ENCODE measurements at regions not wholly inside any gene's neighbourhood (a gene's known extent, or its start where the extent isn't known, plus 50 kb on each side); places are given as distances from the start of the nearest gene placed in this dataset.

GRCh38 chr9:24488896-24489295, 56.8 kb downstream of the IZUMO3 start:
- no peak overlapping the region for H3K27ac ChIP-seq (ENCODE audit: low read length)
- H3K36me3 ChIP-seq (ENCODE audit: control insufficient read depth, insufficient read depth, low read length) = no peaks in the 10 kb centered on the region
- H3K27me3 ChIP-seq (ENCODE audit: control insufficient read depth, insufficient read depth, low read length) = no peaks in the 10 kb centered on the region
- no peak for DNase-seq (ENCODE audit: low read depth, low spot score)
- no peak overlapping the region for H3K4me3 ChIP-seq (ENCODE audit: low read length)
- no CpG with 5 or more reads among the region's 3 CpGs for WGBS (ENCODE audit: insufficient coverage, insufficient read length)
- no peaks in the 10 kb centered on the region for H3K9me3 ChIP-seq (ENCODE audit: control insufficient read depth, insufficient read depth, low read length)
- no peaks in the 10 kb centered on the region for H3K4me1 ChIP-seq (ENCODE audit: control insufficient read depth, insufficient read depth, low read length)

GRCh38 chr9:24487946-24488345, 57.8 kb downstream of the IZUMO3 start:
- H3K4me3 ChIP-seq (ENCODE audit: low read length) = no peak overlapping the region
- H3K9me3 ChIP-seq (ENCODE audit: control insufficient read depth, insufficient read depth, low read length) = no peaks in the 10 kb centered on the region
- H3K27me3 ChIP-seq (ENCODE audit: control insufficient read depth, insufficient read depth, low read length) = no peaks in the 10 kb centered on the region
- WGBS (ENCODE audit: insufficient coverage, insufficient read length) = no CpG with 5 or more reads among the region's 1 CpG
- H3K36me3 ChIP-seq (ENCODE audit: control insufficient read depth, insufficient read depth, low read length) = no peaks in the 10 kb centered on the region
- no peak overlapping the region for H3K27ac ChIP-seq (ENCODE audit: low read length)
- H3K4me1 ChIP-seq (ENCODE audit: control insufficient read depth, insufficient read depth, low read length) = no peaks in the 10 kb centered on the region
- DNase-seq (ENCODE audit: low read depth, low spot score) = no peak

GRCh38 chr9:24487250-24487861, 58.3 kb downstream of the IZUMO3 start:
- DNase-seq (ENCODE audit: low read depth, low spot score) = no peak
- no CpG with 5 or more reads among the region's 3 CpGs for WGBS (ENCODE audit: insufficient coverage, insufficient read length)
- Histone ChIP-seq H3K4me3 (ENCODE audit: low read length) (no peak overlapping the region), H3K27me3 (ENCODE audit: control insufficient read depth, insufficient read depth, low read length) (no peaks in the 10 kb centered on the region), H3K4me1 (ENCODE audit: control insufficient read depth, insufficient read depth, low read length) (no peaks in the 10 kb centered on the region), H3K36me3 (ENCODE audit: control insufficient read depth, insufficient read depth, low read length) (no peaks in the 10 kb centered on the region), H3K27ac (ENCODE audit: low read length) (no peak overlapping the region), H3K9me3 (ENCODE audit: control insufficient read depth, insufficient read depth, low read length) (no peaks in the 10 kb centered on the region)

- H3K9me3 ChIP-seq (ENCODE audit: control insufficient read depth, insufficient read depth, low read length) = no peaks in the 10 kb centered on the region
- no peaks in the 10 kb centered on the region for H3K27me3 ChIP-seq (ENCODE audit: control insufficient read depth, insufficient read depth, low read length)
- no peaks in the 10 kb centered on the region for H3K36me3 ChIP-seq (ENCODE audit: control insufficient read depth, insufficient read depth, low read length)
- no peak overlapping the region for H3K4me3 ChIP-seq (ENCODE audit: low read length)
- WGBS (ENCODE audit: insufficient coverage, insufficient read length) = no CpG with 5 or more reads among the region's 6 CpGs
- H3K4me1 ChIP-seq (ENCODE audit: control insufficient read depth, insufficient read depth, low read length) = no peaks in the 10 kb centered on the region; the same call in 1 of the 2 replicates
- H3K27ac ChIP-seq (ENCODE audit: low read length) = no peak overlapping the region
- no peak for DNase-seq (ENCODE audit: low read depth, low spot score)
Observed at GRCh38 chr9:24479361-24480059, 66.2 kb downstream of the IZUMO3 start.

GRCh38 chr9:24464319-24464951, 81.3 kb downstream of the IZUMO3 start:
- H3K27me3 ChIP-seq (ENCODE audit: control insufficient read depth, insufficient read depth, low read length) = no peaks in the 10 kb centered on the region
- no peak overlapping the region for H3K27ac ChIP-seq (ENCODE audit: low read length)
- WGBS (ENCODE audit: insufficient coverage, insufficient read length) = no CpG with 5 or more reads among the region's 2 CpGs
- no peak overlapping the region for H3K4me3 ChIP-seq (ENCODE audit: low read length)
- DNase-seq (ENCODE audit: low read depth, low spot score) = peak; percentile 13
- H3K9me3 ChIP-seq (ENCODE audit: control insufficient read depth, insufficient read depth, low read length) = no peaks in the 10 kb centered on the region
- H3K36me3 ChIP-seq (ENCODE audit: control insufficient read depth, insufficient read depth, low read length) = no peaks in the 10 kb centered on the region
- no peaks in the 10 kb centered on the region; the same call in 1 of the 2 replicates for H3K4me1 ChIP-seq (ENCODE audit: control insufficient read depth, insufficient read depth, low read length)

GRCh38 chr9:24462951-24463350, 82.7 kb downstream of the IZUMO3 start:
- no peak overlapping the region for H3K4me3 ChIP-seq (ENCODE audit: low read length)
- DNase-seq (ENCODE audit: low read depth, low spot score) = no peak
- H3K9me3 ChIP-seq (ENCODE audit: control insufficient read depth, insufficient read depth, low read length) = no peaks in the 10 kb centered on the region
- H3K4me1 ChIP-seq (ENCODE audit: control insufficient read depth, insufficient read depth, low read length) = no peaks in the 10 kb centered on the region; the same call in 1 of the 2 replicates
- WGBS (ENCODE audit: insufficient coverage, insufficient read length) = no CpG with 5 or more reads among the region's 4 CpGs
- H3K27ac ChIP-seq (ENCODE audit: low read length) = no peak overlapping the region
- no peaks in the 10 kb centered on the region for H3K36me3 ChIP-seq (ENCODE audit: control insufficient read depth, insufficient read depth, low read length)
- H3K27me3 ChIP-seq (ENCODE audit: control insufficient read depth, insufficient read depth, low read length) = no peaks in the 10 kb centered on the region

GRCh38 chr9:24460781-24461180, 84.9 kb downstream of the IZUMO3 start:
- no peaks in the 10 kb centered on the region for H3K9me3 ChIP-seq (ENCODE audit: control insufficient read depth, insufficient read depth, low read length)
- H3K27ac ChIP-seq (ENCODE audit: low read length) = no peak overlapping the region
- WGBS (ENCODE audit: insufficient coverage, insufficient read length) = no CpG with 5 or more reads among the region's 5 CpGs
- no peak overlapping the region for H3K4me3 ChIP-seq (ENCODE audit: low read length)
- no peaks in the 10 kb centered on the region; the same call in 1 of the 2 replicates for H3K4me1 ChIP-seq (ENCODE audit: control insufficient read depth, insufficient read depth, low read length)
- H3K36me3 ChIP-seq (ENCODE audit: control insufficient read depth, insufficient read depth, low read length) = no peaks in the 10 kb centered on the region
- no peaks in the 10 kb centered on the region for H3K27me3 ChIP-seq (ENCODE audit: control insufficient read depth, insufficient read depth, low read length)
- DNase-seq (ENCODE audit: low read depth, low spot score) = no peak

GRCh38 chr9:24459953-24460352, 85.7 kb downstream of the IZUMO3 start:
- no peak for DNase-seq (ENCODE audit: low read depth, low spot score)
- Histone ChIP-seq H3K9me3 (ENCODE audit: control insufficient read depth, insufficient read depth, low read length) (no peaks in the 10 kb centered on the region), H3K4me3 (ENCODE audit: low read length) (no peak overlapping the region), H3K27ac (ENCODE audit: low read length) (no peak overlapping the region), H3K4me1 (ENCODE audit: control insufficient read depth, insufficient read depth, low read length) (no peaks in the 10 kb centered on the region; the same call in 1 of the 2 replicates), H3K27me3 (ENCODE audit: control insufficient read depth, insufficient read depth, low read length) (no peaks in the 10 kb centered on the region), H3K36me3 (ENCODE audit: control insufficient read depth, insufficient read depth, low read length) (no peaks in the 10 kb centered on the region)
- WGBS (ENCODE audit: insufficient coverage, insufficient read length) = no CpG with 5 or more reads among the region's 1 CpG

GRCh38 chr9:24451346-24451745, 94.4 kb downstream of the IZUMO3 start:
- H3K27ac ChIP-seq (ENCODE audit: low read length) = no peak overlapping the region
- no peaks in the 10 kb centered on the region for H3K4me1 ChIP-seq (ENCODE audit: control insufficient read depth, insufficient read depth, low read length)
- no peaks in the 10 kb centered on the region for H3K27me3 ChIP-seq (ENCODE audit: control insufficient read depth, insufficient read depth, low read length)
- DNase-seq (ENCODE audit: low read depth, low spot score) = no peak
- no peaks in the 10 kb centered on the region for H3K36me3 ChIP-seq (ENCODE audit: control insufficient read depth, insufficient read depth, low read length)
- no CpG with 5 or more reads among the region's 2 CpGs for WGBS (ENCODE audit: insufficient coverage, insufficient read length)
- no peak overlapping the region for H3K4me3 ChIP-seq (ENCODE audit: low read length)
- H3K9me3 ChIP-seq (ENCODE audit: control insufficient read depth, insufficient read depth, low read length) = no peaks in the 10 kb centered on the region; the same call in 1 of the 2 replicates

GRCh38 chr9:24449976-24450375, 95.7 kb downstream of the IZUMO3 start:
- Histone ChIP-seq H3K4me3 (ENCODE audit: low read length) (no peak overlapping the region), H3K9me3 (ENCODE audit: control insufficient read depth, insufficient read depth, low read length) (no peaks in the 10 kb centered on the region; the same call in 1 of the 2 replicates), H3K4me1 (ENCODE audit: control insufficient read depth, insufficient read depth, low read length) (no peaks in the 10 kb centered on the region), H3K36me3 (ENCODE audit: control insufficient read depth, insufficient read depth, low read length) (no peaks in the 10 kb centered on the region), H3K27me3 (ENCODE audit: control insufficient read depth, insufficient read depth, low read length) (no peaks in the 10 kb centered on the region), H3K27ac (ENCODE audit: low read length) (no peak overlapping the region)
- WGBS (ENCODE audit: insufficient coverage, insufficient read length) = no CpG with 5 or more reads among the region's 1 CpG
- DNase-seq (ENCODE audit: low read depth, low spot score) = no peak

Measured in iPS DF 6.9 (cell line).